Stimulated activated CD4-positive, alpha-beta T cell treated with anti-CD3 and anti-CD28 coated beads, Interleukin-1b, Interleukin-23, amount 100 ng/mL, for 24 hours (primary cell): ENCODE measurements at regions not wholly inside any gene's neighbourhood (a gene's known extent, or its start where the extent isn't known, plus 50 kb on each side); places are given as distances from the start of the nearest gene placed in this dataset.
"Not testable (repeated sequence)": the region's sequence is repeated elsewhere in the genome, so short reads cannot be mapped to it uniquely, and the experiment has no call there.

ENCODE experiments used
- DNase-seq, 4 experiments: peaks; one replicate each; pipeline ENCODE4 v3.0.0-alpha.2; 2020; ENCODE audit warnings: low read depth in 4 of 4, low spot score in 1 of 4

DNA sequence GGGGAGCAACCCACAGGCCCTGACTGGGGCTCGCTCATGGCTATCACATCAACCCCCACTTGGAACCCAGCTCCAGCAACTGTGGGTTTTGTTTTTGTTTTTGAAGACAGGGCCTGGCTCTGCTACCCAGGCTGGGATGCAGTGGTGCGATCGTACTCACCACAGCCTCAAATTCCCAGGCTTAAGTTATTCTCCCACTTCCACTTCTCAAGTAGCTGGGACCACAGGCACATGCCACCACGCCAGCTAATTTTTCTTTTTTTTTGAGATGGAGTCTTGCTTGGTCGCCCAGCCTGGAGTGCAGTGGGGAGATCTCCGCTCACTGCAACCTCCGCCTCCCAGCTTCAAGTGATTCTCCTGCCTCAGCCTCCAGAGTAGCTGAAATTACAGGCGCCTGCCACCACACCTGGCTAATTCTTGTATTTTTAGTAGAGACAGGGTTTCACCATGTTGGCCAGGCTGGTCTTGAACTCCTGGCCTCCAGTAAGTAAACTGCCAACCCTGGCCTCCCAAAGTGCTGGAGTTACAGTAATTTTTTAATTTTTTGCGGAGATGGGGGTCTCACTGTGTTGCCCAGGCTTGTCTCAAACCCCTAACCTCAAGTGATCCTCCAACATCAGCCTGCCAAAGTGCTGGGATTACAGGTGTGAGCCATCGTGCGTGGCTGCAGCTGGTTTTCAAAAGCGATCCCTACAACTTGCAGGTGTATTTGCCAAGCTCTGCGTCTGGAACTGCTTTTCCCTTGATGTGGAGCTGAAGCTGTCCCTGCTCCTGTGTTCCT, 228.7 kb downstream of the SKIDA1 start:
- no peak for DNase-seq

DNA sequence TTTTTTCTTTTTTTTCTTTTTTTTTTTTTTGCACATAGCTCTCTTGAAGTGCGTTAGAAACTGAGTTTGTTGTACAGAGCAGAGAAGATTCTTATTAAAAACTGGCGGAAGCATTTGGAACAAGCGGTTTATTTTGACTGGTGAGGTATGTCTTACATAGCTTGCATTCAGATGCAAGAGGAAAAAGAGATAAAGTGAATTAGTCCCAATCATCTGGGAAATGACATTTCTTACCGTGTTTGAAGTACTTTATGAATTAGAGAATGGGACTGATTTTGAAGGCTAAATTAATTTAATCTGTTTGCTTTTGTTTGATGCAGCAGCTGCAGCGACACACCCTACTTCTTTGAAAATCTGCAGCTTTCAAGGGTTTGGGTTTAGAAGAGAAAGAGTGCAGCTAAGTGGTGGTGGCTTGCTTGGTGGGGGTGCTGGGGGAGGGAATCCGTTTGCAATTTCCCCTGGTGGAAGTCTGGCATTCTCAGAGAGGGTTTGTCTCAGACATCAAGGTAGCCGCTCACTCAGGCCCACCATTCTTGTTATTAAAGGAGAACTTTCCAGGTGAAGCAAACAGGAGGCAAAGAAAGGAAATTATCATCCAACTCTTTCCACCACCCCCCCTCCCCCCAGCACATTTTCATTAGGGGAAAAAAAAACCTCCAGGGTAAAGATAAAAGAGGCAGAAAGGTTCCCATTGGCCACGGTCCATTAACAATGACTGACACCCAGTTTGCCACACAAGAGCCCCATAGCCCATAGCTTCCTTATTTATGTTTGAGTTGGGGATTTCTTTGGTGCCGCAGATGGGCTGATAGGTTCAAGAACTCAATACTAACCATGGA, 231.7 kb downstream of the SKIDA1 start:
- DNase-seq, result no peak

DNA sequence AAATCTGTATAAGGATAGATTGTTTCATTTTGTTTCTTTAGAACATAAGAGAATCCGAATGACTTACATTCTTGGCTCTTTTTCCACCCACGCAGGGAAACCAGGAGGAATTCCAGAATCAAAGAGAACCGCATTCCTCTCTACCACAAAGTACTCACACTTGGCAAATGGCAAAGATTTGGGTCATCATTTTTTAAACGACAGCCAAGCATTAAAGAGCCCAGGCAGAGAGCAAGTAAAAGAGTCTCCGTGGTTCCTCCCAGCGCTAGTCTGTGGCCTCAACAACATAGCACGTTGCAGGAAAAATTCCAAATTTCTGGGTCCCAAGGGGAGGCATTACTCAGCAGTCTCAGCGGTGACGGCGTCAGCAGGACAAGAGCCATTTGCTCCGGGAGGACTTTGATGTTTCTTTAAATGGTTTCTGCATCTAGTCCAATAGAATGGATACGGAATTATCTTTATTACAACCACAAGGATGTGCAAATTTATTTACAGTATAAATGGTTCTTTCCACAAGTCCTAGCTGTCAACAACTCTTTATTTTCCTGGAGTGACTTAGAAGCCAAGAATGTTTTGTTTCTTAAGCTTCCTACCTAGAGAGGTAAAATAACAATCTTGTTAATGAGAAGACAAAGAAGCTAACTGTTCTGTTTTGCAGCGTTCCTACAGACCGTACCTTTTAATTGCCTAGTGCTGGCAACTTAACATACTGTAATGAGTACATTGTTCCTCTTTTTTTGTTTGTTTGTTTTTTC, 232.5 kb downstream of the SKIDA1 start:
- DNase-seq, result no peak

DNA sequence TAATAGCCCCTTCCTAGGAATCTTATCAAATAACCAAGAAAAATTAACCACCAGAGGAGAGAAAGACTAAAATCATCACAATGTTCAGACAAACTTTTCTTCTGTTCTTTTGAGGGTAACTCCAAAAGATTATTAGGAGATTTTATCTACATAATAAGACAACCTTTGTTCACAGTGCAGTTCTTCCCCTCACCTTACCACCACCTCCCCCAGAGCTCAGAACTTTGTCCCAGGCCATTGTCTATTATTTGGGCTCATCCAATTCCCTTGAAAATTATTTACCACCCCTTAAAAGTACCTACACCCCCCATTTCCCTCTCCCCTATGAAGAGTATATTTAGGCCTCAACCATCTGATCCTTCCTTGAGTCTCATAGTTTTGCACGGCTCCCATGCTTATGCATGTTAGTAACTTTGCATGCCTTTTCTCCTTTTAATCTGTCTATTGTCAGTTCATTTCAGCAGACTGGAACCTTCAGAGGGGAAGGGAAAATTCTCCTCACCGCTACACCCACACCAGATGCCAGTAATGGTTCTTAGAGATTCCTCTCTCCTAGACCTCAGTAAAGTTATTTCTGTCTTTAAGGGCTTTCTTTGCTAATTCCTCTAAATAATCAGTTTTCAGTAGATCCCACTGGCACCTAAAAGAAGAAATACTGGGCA, 234.9 kb downstream of the SKIDA1 start:
- DNase-seq, result no peak

DNA sequence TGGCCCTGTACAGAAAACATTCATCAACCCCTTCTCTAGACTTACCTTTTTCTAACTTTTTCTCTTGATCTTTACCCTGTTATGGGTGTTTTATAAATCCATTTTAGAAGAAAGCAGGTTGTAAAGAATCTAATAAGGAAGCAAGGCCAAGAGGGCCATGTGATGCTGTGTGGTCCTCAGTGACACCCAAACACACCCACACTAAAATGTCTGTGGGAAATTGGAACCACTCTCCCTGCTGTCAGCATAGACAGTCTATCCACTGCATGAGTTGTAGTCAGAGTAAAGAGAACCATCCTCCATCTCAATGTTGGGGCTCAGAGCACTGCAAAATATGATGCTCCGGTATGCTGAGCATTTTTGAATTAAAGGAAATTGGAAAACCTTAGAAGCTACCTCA, 235.5 kb downstream of the SKIDA1 start:
- DNase-seq, result no peak

DNA sequence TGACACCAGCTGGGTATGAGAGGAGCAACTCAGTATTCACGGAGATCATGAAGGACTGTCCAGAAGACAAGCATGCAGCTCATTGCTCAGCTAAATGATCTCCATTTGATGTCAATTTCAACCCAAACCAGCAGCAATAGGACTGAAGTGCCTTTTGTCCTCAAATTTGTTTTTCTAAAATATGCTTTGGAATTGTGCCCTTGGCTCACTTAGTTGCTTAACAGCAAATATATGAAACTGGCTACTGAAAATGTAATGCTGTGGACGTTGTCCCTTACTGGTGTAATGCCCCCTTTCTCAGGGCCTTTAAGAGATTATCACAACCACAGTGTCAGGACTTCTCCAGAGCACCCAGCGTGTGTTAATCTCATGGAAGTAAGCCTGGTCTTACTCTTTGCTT, 236.2 kb downstream of the SKIDA1 start:
- DNase-seq, result no peak

DNA sequence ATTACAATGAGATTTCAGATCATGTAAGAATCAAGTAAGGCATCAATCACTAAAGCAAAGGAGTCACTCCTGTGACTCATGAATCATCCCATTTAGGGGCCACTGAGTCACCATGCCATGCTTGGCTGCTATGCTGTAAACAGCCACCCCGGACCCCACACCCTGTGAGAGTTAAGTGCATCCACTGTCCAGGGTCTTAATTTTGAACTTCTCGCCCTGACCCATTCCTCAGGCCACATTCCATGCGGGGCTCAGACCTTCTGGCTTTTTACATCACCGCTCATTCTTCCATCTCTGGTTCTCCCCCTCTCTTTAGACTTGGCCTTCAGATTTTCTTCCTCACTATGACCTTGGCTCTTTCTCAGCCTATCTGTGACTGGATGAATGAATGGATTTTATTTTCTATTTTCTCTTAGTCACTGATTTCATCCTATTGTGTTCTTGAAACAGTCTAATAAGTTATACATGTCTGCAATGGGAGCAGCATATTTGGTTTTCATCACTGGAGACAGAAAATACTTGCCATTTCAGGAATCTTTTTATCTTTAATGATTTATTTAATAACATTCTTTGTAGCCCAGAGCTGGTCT, 239.6 kb downstream of the SKIDA1 start:
- no peak for DNase-seq

DNA sequence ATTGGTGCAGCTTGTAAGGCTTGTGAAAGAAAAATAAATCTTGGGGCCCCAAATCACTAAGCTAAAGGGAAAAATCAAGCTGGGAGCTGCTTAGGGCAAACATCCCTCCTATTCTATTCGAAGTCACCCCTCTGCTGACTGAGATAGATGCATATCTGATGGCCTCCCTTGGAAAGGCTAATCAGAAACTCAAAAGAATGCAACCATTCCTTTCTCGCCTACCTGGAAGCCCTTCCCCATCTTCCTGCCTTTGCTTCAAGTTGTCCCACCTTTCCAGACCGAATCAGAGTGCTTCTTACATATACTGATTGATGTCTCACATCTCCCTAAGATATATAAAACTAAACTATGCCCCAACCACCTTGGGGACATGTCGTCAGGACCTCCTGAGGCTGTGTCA, 240.3 kb downstream of the SKIDA1 start:
- DNase-seq, result no peak

DNA sequence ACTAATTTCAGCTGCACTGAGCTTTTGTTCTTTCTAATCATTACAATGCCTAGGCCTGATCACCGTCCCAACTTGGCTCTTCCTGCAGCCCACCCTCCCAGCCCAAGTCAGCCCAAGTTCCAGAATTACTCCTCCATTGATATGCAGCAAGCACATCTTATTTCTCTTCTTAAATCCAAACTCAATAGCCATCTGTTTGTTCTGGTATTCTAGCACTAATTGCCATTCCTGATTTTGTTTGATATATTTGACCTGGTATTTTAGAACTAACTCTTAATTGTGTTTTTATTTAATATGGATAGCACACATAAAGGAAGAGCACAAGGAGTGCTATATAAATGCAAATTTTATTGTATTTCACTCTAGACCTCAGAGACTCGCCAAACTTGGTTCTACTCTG, 241.2 kb downstream of the SKIDA1 start:
- no peak for DNase-seq

DNA sequence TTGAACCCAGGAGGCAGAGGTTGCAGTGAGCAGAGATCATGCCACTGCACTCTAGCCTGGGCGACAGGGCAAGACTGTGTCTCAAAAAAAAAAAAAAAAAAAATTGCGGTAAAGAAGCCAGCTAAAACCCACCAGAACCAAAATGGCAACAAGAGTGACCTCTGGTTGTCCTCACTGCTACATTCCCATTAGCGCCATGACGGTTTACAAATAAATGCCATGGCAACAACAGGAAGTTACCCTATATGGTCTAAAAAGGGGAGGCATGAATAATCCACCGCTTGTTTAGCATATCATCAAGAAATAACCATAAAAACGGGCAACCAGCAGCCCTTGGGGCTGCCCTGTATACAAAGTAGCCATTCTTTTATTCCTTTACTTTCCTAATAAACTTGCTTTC, 242.4 kb downstream of the SKIDA1 start:
- DNase-seq, result not testable (repeated sequence)

DNA sequence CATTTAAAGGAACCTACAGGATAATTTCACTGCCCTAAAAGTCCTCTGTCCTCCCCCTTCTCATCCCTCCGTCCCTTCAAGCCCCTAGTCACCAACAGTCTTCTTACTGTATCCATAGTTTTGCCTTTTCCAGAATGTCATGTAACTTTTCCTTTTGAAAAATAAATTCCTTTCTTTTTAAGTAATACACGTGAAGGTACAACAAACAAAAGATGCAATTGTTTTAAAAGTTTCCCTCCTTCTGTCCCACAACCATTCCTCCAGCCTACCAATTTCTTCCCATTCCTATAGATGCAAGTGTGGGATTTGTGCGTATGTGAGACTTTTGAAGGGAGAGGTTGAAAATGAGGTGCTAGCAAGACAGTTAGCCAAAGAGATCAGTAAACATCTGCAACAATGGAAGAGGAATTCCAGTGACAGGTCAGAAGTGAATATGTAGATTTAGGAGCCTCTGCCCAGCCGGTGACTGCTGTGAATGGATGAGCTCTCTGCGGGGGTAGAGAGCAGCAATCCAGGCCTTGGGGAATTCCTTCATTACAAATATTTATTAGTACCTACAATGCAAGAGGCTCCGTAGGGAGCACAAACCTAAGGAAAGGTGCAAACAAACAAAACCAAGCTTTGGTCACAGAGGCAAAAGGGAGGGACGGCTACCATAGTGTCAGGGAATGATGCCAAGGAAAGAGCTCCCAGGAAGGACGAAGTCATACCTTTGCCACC, 243.6 kb downstream of the SKIDA1 start:
- DNase-seq, result no peak

DNA sequence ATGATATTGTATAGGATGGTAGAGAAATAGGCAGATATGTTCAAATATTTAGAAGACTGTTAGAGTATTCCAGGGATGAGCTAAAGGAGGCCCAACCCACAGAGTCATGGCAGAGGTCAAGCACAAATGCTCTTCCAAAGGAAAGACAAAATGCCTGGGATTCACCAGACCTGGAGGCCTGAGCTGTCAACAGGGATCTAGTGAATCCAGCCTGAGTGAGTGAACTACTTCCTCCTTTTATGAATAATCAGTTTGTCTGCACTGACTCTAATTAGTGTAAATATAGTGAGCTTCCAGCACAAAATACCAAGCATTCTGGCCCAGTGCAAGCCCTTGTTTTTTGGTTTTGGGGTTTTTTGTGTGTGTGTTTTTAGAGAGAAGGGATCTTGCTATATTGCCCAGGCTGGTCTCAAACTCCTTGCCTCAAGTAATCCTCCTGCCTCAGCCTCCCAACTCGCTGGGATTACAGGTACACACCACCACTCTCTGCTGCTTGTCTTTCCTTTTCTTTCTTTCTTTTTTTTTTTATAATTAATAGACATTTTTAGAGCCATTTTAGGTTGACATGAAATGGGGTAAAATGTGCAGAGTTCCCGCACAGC, 244.4 kb downstream of the SKIDA1 start:
- no peak for DNase-seq

DNA sequence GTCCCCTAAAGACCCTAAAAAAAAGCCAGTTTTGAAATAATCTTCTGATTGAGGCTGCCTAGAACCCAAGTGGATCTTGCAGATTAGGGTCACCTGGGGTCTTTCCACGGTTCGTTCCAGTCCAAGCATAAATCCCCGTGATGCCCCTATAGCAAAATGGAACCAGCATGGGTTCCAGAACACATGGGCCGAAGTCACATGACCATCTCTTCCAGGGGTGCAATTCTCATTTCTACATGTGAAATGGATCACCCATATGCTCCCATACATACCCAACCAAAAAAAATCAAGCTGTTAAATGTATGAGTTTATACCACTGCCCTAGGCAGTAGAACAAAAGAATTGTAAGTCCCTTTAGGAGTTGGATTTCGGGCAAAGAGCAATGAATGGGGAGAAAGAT, 245.4 kb downstream of the SKIDA1 start:
- no peak for DNase-seq

DNA sequence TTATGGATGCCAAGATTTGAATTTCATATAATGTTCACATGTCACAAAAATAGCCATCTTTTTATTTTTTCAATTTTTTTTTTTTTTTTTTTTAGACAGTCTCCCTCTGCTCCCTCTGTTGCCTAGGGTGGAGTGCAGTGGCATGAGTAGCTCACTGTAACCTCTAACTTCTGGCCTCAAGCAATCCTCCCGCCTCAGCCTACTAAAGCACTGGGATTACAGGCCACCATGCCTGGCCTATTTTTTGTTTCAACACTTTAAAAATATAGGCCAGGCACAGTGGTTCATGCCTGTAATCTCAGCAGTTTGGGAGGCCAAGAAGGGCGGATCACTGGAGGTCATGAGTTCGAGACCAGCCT, 246.3 kb downstream of the SKIDA1 start:
- no peak for DNase-seq

DNA sequence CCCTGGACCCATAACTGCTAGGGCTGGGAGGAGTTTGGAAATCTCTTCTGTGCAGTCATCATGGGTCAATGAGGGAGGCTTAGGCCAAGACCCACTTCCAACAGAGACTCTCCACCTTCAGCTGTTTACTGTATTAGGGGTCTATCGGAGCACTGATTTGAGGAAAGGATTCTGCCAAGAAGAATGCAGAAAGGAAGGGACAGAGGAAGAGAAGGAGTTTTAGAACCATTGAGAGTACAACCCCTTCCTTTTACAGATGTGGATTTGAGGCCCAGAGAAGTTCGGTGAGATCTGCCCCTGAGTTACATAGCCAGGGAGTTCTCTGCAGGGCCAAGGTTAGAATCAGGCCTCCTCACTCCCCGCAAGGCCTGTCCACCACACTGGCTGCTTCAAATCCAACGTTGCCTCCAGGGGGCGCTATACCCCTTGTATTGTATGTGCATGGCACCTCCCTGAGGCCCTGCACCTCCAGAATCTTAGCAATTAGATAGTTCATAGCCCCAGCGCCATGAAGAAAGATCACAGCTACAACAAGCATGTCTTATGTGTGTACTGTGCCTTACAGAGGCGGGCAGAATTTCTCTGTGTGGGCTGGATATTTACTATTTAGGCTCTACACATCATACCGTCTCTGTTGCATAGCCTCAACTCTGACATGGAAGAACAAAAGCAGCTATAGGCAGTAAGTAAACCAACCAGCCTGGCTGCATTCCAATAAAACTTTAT, 246.8 kb downstream of the SKIDA1 start:
- peak; percentile 43 to 74 (median 54) for DNase-seq

DNA sequence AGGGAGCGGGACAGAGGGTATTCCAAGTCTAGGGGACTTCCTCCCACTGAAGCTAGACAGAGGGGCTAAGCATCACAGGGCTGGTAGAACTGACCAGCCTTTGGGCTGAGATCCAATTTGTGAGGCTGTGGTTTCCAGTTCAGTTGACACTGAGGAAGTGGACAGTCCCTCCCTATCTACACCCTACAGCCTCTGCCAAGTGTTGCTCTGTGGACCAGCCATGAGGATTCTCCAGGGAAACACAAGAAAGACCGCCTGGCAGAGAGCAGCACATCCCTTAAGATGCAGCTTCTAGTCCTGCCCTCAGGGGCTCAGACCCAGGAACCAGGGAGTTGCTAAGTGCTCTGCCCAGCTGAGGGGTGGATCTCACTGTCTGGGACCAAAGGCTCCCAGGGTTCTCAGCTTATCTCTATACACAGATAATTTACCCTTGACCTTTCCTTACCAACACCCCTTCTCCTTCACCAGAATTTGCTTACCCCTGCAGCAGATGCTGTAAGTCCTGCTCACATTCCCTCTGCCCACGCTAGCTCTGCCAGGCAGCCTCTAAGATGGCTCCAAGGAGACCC, 252.0 kb downstream of the SKIDA1 start:
- DNase-seq, result no peak

DNA sequence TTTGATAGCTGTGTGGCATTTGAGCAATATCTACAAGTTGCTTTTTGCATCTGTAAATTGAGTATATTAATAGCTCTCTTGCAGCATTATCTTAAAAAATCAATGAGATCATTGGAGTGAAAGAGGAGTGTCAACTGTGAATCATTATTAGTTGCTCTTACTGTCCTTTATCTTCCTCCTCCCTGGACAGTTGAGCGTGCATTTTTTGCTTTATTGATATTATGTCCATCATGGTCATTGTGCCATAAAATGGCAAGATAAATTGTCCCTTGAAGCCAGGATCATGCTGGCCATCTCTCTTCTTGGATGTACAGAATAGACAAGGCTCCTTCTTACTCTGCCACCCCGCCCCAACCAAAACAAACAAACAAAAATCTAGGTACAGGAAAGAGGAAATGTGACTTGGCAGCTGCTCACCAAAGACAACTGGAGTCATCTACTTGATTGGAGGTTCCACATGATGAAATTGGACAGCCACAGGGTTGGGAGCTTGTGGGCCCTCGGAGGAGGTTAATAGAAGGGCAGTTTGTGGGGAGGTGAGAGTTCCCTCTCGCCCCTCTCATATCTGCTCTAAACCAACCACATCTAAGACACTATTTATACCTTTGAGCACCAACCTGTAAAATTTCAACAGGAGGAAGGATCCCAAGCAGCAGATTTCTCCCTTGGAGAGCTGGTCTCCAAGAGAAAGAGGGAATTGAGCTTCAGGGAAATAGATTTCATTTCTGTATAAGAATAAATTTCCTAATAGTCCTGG, 252.7 kb downstream of the SKIDA1 start:
- DNase-seq, result no peak

DNA sequence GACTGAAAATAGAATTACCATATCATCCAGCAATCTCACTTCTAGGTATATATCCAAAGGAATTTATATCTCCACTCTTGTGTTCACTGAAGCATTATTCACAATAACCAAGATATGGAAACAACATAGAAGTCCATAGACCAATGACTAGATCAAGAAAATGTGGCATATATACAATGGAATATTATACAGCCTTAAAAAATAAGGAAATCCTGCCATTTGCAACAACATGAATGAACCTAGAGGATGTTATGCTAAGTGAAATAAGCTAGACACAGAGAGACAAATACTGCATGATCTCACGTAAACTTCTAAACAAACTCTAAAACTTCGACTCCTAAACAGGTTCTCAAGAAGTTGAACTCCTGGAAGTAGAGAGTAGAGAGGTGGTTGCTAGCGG, 254.5 kb downstream of the SKIDA1 start:
- no peak for DNase-seq
